TTC549 (cell line): ENCODE measurements at regions not wholly inside any gene's neighbourhood (a gene's known extent, or its start where the extent isn't known, plus 50 kb on each side); places are given as distances from the start of the nearest gene placed in this dataset.
"Not testable (repeated sequence)": the region's sequence is repeated elsewhere in the genome, so short reads cannot be mapped to it uniquely, and the experiment has no call there.

Experiments
- FAIRE-seq: peaks from 2 replicates; lab custom pipeline; 2012; peaks lifted over from hg19 to GRCh38; lab: Jason Lieb, UNC

DNA sequence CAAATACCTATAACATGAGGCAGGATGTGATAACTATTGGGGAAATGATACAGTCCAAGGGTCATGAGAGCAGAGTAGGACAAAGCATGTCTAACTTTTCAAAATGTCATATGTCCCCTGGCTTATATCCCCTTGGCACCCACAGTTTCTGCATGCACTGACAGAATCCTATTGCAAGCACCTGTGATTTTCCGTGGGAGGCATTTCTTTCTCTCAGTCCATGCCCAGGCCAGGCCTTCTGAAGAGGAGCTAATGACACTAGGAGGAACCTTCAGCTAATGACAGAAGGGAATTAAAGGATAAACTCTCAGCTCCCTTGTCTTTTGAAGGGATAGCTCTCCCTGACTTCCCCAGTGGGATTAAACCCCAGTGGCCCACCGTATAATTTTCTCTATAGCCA is 249.2 kb downstream of the TTC6 start:
- no peak for FAIRE-seq

DNA sequence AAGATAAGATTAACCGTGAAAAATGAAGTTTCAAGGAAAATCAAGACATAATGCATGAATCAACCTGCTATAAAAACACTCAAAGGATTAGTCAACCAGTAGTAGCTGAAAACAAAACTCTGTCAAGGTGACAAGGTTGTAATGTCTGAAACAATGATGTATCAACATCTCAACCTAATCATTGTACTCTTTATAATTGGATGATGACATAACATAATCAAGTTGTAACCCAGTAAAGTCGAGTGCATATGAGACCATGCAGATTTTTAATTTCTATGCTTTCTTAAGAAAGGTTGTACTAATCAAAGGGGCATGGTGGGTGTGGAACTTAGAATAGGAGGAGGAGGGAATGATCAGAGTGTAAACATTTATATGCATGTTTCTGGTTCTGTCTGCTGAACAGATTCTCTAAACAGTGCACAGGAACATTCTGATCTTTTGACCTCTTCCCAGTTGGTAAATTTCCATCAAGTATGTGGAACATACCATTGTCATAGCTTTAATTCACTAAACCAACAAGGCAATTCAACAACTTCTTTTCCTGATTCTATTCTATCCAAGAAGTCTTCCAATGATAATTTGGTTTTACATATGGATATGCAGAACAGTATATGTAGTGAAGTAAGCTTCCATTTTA is 253.7 kb downstream of the TTC6 start:
- no peak for FAIRE-seq

DNA sequence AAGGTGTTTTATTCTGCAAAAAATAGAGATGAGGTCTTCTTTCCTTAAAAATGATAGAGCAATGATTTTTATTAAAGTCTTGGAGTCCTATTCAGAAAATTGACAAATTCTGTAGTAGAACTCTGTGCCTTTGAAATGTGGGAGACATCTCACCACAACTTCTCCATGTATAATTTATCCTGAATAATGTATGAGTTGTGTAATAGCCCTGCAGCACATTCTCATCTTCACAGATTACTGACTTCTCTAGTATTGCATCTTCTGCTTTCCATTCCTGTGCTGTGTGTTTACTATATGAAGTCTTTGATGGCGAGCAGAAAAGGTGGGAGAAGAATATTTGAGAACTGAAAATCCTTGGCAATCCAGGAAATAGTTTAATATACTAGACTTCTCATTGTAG is 255.6 kb downstream of the TTC6 start:
- FAIRE-seq = no peak

DNA sequence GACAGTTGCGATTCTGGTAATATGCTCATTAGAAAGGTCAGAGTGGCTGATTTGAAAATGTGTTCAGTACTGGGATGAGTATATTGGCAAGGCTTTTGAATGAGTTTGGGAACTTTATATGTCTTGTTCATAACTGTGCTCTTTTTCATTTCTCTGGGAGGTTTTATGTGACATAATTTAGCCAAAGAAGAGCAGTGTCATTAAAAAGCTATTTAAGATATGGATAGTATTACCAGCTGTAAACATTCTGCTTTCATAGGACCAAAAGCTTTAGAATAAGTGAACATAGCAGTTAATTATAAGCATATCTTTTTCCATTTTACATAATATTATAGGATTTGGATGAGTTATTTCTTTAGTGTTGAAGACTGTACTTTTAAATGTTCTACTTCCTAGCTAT is 260.4 kb downstream of the TTC6 start:
- no peak for FAIRE-seq

DNA sequence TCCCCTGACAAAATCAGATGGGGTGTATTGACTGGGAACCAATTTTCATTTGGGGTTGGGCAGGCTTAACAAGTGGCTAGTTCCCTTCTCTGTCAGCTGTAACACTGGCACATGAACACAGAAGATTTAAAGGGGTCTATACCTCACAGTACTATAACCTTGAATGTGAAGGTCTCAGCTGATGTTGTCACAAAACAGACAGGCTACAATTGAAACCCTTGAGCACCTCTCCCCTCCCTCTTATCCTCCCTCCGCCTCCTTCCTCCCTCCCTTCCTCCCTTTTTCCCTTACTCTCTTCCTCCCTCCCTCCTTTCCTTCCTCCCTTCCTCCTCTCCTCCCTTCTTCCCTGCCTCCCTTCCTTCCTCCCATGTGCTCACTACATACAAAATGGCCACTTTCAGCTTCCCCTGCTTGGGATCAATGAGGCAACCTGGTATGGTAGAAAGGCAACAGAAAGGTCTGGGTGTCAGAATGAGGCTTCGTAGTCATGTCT is 262.4 kb downstream of the TTC6 start:
- FAIRE-seq = no peak

DNA sequence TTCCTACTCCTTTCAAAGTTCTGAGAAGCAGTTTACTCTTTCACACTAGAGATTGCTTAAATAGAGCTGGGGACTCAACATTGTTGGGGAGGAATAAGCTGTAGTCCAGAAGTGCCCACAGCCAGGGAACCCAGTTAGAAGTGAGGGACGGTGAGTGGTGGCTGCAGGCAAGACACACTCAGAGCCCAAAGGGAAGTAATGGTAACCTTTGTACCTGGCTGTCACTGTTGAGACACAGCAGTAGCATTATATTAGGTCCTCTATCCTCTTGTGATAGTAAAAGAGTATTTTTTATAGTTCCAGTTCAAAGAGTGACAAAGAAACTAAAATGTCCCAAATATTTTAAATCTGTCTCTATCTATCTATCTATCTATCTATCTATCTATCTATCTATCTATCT is 263.3 kb downstream of the TTC6 start:
- no peak for FAIRE-seq

DNA sequence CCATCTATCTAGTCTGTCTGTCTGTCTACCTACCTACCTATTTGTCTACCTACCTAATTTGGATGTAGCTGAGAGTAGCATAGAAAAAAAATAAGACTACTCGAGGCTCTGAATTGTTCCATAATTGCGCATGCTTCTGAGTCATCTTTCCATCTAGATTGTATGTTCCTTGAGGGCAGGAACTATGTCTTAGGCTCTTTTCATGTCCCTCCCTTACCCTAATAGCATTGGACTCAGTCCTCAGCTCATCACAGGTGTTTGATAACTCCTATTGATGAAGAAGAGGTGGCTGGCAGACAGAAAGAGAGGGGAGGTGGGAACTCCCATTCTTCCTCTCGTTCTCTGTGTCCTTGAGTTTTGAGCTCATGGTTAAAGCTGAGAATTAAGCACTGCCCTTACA is 263.7 kb downstream of the TTC6 start:
- no peak for FAIRE-seq

DNA sequence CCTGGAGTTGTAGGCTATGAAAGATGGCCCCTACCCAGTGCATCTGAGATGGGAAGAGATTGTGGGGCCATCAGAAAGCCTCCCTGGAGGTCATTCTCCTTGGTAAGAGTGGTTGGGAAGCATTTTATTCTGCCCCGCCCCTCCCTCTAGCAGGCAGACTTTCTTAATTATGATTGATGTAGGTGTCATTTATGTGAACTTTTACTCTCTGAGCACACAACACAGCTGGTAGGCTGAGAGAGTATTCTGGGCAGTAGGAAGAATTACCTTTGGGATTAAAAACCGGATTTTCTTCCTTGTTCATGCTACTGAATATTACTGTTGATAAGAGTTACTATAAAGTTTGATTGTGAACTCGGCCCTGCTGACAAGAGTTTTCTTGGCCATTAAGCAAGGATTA is 266.8 kb downstream of the TTC6 start:
- no peak for FAIRE-seq

DNA sequence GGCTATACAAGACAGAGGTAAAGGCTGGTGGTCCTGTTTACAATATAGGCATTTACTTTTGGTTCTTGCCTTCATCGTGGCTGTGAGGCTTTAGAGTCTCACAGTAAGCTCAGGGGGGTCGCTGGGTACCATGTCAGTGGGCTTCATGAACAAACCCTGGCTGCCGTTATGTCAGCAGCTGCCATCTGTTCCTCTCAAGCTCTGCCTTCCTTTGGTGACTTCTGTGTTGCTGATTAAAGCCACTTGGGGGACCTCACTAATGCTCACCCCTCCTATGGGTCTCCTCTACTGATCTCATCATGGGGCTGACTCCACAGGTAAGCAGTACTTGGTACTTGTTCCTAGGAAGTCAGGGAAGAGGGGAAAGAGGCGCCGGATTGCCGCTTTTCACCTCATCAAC is 268.7 kb downstream of the TTC6 start:
- no peak for FAIRE-seq

DNA sequence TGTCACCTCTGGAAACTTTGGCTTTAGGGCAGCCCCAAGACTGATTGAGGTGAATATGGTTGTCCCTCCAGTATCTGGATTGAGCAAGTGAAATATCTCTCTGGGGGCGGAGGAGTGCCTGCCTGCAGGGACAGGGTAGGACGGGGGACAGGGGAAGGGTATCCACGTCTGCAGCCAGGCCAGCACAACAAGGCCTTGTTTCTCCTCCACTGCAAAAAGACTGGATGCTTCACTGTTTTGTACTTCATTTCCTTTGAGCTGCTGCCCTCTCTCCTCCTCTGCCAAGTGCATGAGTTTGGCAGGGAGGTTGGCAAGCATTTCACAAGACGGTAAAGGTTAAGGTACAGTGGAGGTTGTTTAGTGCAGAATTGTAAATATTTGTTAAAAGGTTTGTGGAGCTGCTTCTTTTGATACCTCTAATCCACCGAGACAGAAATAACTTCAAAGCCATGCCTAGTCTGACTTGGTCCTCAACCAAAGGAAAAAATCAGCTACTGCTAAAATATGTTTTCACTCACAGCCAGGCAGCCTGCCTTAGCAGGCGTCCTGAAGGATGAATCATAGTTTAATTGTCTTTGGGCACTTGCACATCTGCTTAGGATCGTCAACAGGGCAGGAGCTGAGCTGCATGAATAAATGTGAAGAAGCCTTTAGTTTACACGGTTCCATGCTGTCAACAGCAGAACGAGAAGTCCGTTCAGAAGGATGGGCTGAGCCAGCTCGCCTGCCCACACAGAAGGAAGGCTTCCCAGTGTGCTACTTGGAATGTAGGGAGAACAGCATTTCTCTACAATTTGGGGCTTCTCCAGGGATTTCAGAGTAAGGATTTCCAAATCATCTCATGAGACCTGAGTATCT is 269.7 kb downstream of the TTC6 start:
- no peak for FAIRE-seq

DNA sequence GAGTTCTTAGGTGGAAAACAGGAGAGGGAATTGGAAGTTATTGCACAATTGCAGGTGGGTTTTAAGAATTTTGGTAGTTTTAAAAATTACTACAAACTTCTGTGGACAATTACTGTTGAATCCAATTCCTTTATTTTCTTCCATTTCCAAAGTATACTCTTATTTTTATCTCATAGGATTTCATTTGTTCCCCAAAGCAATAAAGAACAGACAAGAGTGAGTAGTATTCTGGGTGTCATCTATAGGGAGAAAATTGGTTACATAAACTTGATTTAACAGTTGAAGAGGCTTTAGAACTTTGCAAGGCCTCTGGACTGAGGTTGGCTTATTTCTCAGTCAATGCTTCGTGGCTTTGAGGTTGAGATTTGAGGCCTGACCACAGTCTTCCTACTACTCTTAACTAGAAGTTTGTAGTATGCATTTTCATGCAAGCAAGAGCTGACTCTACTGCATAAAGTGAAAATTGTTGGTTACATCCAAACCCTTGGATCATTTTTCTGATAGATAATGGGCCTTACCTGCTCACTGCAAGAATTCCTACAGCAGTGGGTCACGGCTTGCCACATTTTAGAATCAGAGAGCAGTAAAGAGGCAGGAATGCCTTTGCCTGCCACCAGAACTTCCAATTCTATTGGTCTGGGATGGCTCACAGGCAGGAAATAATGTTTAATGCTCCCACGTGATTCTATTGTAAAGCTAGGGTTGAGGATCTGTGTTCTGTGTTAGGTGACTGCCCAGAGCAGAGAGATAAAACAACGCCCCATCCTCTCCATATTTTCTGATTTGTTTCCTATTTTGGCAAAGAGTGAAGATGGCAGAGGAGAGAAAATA is 270.5 kb downstream of the TTC6 start:
- no peak for FAIRE-seq

DNA sequence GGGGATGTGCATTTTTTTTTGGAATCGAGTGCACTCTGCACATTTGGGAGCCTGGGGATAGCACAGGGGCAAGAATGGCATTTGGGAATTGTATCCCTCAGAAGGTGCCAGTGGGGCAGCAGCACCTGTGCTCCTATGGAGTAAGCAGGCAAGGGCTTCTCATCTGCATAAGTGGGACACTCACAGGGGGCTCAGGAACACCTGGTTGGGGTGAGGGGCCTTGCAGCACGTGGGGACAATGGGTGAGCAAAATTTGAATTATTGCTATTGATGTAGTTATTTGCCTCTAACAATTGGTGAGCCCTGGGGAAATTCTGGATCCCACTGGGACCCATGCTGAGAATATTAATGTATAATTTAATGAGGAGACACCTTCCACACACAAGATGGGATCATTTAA is 274.2 kb downstream of the TTC6 start:
- FAIRE-seq = no peak

DNA sequence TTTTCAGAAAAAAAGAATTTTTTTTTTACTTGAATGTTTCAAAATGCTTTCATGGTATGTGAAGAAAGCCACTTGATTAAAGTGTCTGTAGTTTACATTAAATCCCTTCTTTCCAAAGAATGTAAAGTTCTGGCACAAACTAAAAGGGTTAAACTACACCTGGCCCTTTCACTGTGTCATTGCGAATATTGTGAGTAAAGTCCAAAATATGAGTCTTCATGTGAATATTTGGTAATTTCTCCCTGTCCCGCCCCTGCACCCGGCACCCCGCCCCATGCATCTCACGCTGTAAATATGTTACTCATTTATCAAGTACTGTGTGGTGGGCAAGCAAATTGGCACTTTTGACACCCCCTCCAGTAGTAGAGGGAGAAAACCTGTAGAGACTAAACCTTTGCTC is 274.7 kb downstream of the TTC6 start:
- no peak for FAIRE-seq

DNA sequence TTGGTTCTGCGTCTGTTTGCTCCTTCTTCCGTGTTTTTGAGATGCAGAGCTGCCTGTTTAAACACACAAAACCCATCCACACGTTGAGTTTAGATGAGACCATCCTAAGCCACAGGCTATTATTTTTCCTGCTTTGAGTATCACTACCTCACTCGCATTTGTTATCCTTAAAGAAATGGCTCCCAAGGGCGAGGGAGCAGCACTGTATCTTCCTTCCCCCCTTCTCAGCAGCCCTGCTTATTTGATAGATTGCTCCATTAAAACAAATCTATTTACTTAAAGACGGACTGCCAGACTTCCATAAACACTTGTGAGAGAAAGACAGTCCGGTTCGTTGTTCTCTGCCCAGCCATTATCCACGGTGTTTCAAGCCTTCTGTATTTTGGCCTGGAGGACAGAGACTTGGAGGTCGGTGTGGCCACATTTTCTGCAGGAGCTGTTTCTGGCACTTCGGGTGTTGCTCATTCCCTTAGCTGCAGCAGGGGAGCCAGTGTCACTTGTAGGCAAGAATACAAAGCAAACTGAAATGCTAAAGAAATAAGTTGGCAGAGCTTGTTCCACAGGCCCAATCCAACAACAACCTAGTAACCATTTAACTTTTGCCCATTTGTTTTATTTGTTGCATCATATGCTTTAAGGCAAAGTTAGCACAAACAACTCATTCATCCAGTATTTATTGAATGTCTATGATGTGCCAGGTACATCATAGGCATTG is 275.4 kb downstream of the TTC6 start:
- no peak for FAIRE-seq

DNA sequence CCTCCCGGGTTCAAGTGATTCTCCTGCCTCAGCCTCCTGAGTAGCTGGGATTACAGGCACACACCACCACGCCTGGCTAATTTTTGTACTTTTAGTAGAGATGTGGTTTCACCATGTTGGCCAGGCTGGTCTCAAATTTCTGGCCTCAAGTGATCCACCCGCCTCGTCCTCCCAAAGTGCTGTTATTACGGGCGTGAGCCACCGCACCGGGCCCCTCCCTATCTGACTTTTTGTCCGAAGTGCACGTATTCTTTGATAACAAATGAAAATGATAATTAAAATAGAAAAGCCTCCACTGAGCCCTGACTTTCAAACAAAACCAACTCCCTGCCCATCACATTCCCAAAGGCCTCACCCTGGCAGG is 278.6 kb downstream of the TTC6 start:
- not testable (repeated sequence) for FAIRE-seq

DNA sequence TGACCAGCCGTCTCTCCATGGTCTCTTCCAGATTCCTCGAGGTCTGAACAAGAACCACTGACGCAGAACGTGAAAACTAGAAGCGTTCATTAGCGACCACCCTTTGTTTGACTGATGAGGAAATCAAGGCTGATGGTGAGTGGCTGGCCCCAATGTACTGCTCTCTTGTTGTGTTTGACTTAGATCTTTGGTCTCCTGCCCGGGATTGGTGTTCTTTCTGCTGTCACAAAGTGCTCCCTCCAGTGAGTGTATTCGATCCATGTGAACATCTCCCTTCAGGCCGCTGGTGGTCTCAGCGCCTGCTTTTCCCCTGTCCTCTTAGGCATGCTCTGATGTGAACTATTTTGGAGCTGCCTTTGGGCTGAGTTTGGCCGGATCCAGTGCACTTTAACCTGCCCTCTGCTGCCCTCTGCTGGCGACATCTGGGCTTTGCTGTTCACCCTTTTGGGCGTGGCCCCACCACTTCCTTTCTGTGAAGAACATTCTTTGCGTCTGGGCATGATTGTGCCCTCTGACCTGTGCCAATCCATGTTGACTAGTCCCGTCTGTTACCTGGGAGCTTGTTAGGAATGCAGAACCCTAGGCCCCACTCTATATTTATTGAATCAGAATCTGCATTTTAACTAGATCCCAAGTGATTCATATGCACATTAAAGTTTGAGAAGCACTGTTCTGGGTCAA is 279.1 kb downstream of the TTC6 start:
- FAIRE-seq = no peak

DNA sequence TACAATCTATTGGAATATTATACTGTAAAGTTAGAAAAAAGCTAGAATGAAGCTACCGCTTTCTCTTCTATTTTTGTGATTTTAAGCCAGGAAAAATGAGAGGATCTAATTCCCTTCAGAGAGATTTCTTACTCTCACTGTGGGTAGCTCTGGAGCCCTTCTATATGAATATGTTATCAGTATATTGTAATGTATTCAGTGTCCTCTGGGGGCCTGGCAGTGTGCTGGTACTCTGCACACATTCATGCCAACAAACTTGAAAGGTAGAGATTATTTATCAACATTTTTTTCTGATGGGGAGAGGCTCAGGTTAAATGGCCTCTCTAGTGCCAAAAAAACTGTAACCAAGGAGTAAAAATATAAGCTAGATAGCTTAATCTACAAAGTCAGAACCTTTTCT is 292.8 kb downstream of the TTC6 start:
- FAIRE-seq = no peak

DNA sequence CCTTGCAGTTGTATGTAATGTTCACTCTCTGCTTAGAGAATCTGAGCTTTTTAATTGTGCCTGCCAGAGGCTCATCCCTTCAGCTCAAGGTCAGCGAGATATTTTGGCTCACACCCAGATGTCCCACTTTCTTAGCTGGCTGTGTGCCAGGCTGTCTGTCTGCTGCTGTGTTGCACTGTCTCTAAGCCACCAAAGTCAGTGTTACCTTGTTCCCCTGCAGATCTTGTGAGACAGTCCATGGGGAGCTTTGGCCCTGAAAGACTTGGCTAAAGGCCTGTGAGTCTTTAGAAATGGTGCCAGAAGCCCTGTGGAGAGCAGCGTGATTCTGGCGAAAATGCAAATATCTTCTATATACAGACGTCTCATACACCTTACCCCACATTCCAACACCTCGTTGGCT is 293.7 kb downstream of the TTC6 start:
- no peak for FAIRE-seq

DNA sequence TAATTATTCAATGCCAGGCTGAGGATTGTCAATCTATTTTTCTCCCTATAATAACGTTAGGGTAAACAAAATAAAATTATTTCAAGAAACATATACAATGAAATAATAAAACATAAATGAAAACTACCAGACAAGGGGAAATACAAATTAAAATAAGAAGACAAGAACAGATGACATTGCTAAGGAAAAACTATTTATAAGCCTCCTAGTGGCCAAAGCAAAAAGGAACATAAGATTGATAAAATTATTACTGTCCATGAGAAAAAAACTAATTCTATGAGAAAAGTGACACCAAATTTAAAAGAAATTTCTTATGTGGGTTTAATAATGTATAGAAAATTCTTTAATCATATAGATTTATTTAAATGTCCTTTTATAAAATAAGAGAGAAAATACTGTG is 294.7 kb downstream of the TTC6 start:
- no peak for FAIRE-seq

DNA sequence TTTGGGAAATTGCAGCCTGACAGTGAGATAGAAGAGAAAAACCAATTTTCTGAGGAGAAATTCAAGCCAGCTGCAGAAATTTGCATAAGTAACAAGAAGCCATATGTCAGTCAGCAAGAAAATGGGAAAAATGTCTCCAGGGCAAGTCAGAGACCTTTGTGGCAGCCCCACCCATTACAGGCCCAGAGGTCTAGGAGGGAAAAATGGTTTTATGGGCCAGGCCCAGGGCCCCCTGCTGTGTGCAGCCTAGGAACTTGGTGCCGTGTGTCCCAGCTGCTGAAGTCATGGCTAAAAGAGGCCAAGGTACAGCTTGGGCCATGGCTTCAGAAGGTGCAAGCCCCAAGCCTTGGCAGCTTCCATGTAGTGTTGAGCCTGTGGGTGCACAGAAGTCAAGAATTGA is 296.1 kb downstream of the TTC6 start:
- FAIRE-seq = not testable (repeated sequence)

DNA sequence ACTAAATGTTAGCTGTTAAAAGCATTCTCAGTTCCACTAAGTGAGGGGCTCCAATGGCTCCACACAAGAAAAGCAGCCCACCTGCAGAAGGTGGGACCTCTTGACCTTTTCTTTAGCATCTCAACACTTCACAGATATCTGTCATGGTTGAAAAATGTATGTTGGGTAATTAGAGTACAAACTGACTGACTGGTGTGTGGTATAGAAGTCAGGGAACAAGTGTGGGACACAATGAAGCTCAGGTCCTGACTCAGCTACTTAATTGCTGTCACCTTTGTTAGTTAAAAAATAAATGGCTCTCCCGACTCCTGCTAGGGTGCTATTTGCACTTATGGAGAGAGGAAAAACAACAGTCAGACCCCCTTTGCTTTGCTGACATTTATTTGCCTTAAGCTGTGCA is 299.0 kb downstream of the TTC6 start:
- FAIRE-seq = no peak

DNA sequence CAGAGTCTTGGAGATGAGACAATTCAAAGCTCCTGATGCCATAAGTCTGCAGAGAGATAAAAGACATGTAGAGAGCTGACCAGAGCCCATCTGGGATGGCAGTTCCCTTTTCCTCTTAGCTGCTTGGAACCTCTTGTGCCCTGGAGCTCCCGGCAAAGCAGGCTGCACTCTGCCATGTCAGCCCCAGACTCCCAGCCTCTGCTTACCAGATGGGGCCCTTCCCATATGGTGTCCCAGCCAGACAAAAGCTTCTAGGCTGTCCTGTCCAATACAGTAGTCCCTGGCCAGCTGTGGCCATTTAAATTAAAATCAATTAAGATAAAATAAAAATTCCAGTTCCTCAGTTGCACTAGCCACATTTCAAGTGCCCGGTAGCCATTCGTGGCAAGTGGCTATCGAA is 303.9 kb downstream of the TTC6 start:
- FAIRE-seq = no peak
